GM12878 (cell line): ENCODE measurements at regions not wholly inside any gene's neighbourhood (a gene's known extent, or its start where the extent isn't known, plus 50 kb on each side); places are given as distances from the start of the nearest gene placed in this dataset.

ENCODE experiments used
- ATAC-seq: fragments of 200-7000 bp; cut with Tn5 transposase; 3 replicates; pipeline ENCODE4 v1.9.1; 2020; ENCODE audit warnings: mild to moderate bottlenecking, moderate library complexity
- BruUV-seq: library from RNA; stranded (reverse); fragments of 400-500 nt; replicated peaks from 2 replicates; lab custom pipeline; 2021; lab: Mats Ljungman, UMichigan
- CTCF ChIA-PET: fragments of 300-600 bp; sonication (Branson Sonifier 250); formaldehyde crosslinking; extraction: SDS; loops from one replicate; lab custom pipeline; 2021; ENCODE audit warnings: inconsistent platforms; lab: Yijun Ruan, JAX
- POLR2A ChIA-PET: fragments of 350-600 bp; formaldehyde crosslinking; extraction: SDS; loops from one replicate; lab custom pipeline; 2021; ENCODE audit warnings: inconsistent platforms; lab: Charles Lee
- RAD21 ChIA-PET: fragments of 300-600 bp; sonication (Branson Sonifier 250); formaldehyde crosslinking; loops from one replicate; lab custom pipeline; 2023; ENCODE audit warnings: antibody characterized with exemption; ENCODE audit not compliant: unreplicated experiment; lab: Charles Lee
- SMC1A ChIA-PET: fragments of 300-600 bp; sonication (Branson Sonifier 250); formaldehyde crosslinking; loops from one replicate; lab custom pipeline; 2023; ENCODE audit not compliant: unreplicated experiment, uncharacterized antibody; lab: Charles Lee
- DNase-seq: peaks from one replicate; pipeline ENCODE4 v3.0.0-alpha.2; 2011; ENCODE audit warnings: low read depth, low spot score
- FAIRE-seq: peaks from 3 replicates; lab custom pipeline; 2011; peaks lifted over from hg19 to GRCh38; lab: Jason Lieb, UNC
- H2AFZ ChIP-seq: 2 replicates; pipeline ENCODE4 v1.6.0; 2011; ENCODE audit warnings: low read depth, low read length, control low read depth; ENCODE audit not compliant: control insufficient read depth
- H3K27ac ChIP-seq: 2 replicates; pipeline ENCODE4 v1.5.1; 2011; ENCODE audit warnings: control low read depth; ENCODE audit not compliant: control insufficient read depth, insufficient read depth
- H3K27me3 ChIP-seq, 2 experiments: replicated peaks in 1 of 2; 2 replicates each; pipeline versions ENCODE4 v1.6.0 to v1.6.1; 2011; ENCODE audit warnings: low read length in 1 of 2; ENCODE audit not compliant: control insufficient read depth in 2 of 2, insufficient read depth in 2 of 2
- H3K36me3 ChIP-seq, 2 experiments: 2 replicates each; pipeline ENCODE4 v1.5.1; 2011; ENCODE audit warnings: low read length in 1 of 2; ENCODE audit not compliant: control insufficient read depth in 2 of 2, insufficient read depth in 2 of 2
- H3K4me1 ChIP-seq: 2 replicates; pipeline ENCODE4 v1.6.1; 2011; ENCODE audit warnings: mild to moderate bottlenecking, low read length, moderate library complexity, mixed read lengths; ENCODE audit not compliant: control insufficient read depth, insufficient read depth
- H3K4me2 ChIP-seq: 2 replicates; pipeline ENCODE4 v1.6.0; 2011; ENCODE audit warnings: control low read depth; ENCODE audit not compliant: control insufficient read depth, insufficient read depth
- H3K4me3 ChIP-seq: fragments of 200-600 bp; sonication (generic); 2 replicates; pipeline ENCODE4 v1.5.1; 2016
- H3K79me2 ChIP-seq: 2 replicates; pipeline ENCODE4 v1.6.0; 2011; ENCODE audit warnings: low read length; ENCODE audit not compliant: control insufficient read depth, insufficient read depth
- H3K9ac ChIP-seq: 2 replicates; pipeline ENCODE4 v1.8.0; 2011; ENCODE audit warnings: low read length, control low read depth, mixed read lengths; ENCODE audit not compliant: control insufficient read depth, insufficient read depth
- H3K9me3 ChIP-seq: replicated peaks from 3 replicates; pipeline ENCODE4 v1.5.1; 2011; ENCODE audit warnings: mild to moderate bottlenecking, low read length; ENCODE audit not compliant: control insufficient read depth, insufficient read depth
- H4K20me1 ChIP-seq: 2 replicates; pipeline ENCODE4 v1.6.0; 2011; ENCODE audit not compliant: control insufficient read depth, insufficient read depth
- ATF7 ChIP-seq: fragments of 450-650 bp; IDR thresholded peaks from 2 replicates; pipeline ENCODE4 v1.6.1; 2016; ENCODE audit warnings: low read depth, mild to moderate bottlenecking
- DPF2 ChIP-seq: fragments of 450-650 bp; IDR thresholded peaks from 2 replicates; pipeline ENCODE4 v1.6.1; 2017; ENCODE audit warnings: mild to moderate bottlenecking
- EGR1 ChIP-seq, 2 experiments: IDR thresholded peaks; 1 replicate in 1 of 2; 2 replicates in 1 of 2; pipeline ENCODE4 v1.6.1; 2011 to 2012; ENCODE audit warnings: low read depth in 2 of 2, low read length in 2 of 2, borderline replicate concordance in 1 of 2, mild to moderate bottlenecking in 1 of 2, moderate library complexity in 1 of 2
- EP300 ChIP-seq, 2 experiments: fragments of 150-350 bp in 1 of 2; IDR thresholded peaks; 2 replicates each; pipeline ENCODE4 v1.6.1; 2011 to 2012; ENCODE audit warnings: low read depth in 2 of 2, low read length in 2 of 2, borderline replicate concordance in 1 of 2, improper control_type of control experiment in 1 of 2, inconsistent platforms in 1 of 2; ENCODE audit not compliant: control insufficient read depth in 1 of 2
- LARP7 ChIP-seq: fragments of 450-650 bp; IDR thresholded peaks from 2 replicates; pipeline ENCODE4 v1.6.1; 2017; ENCODE audit warnings: mild to moderate bottlenecking
- MEF2B ChIP-seq: fragments of 450-650 bp; IDR thresholded peaks from 2 replicates; pipeline ENCODE4 v1.6.1; 2018; ENCODE audit warnings: mild to moderate bottlenecking, moderate library complexity; ENCODE audit not compliant: partially characterized antibody, poor library complexity, severe bottlenecking
- NFYA ChIP-seq: IDR thresholded peaks from 2 replicates; pipeline ENCODE4 v1.6.1; 2011; ENCODE audit warnings: low read depth, mild to moderate bottlenecking, low read length, improper control_type of control experiment, borderline replicate concordance
- NR2C2 ChIP-seq: IDR thresholded peaks from 2 replicates; pipeline ENCODE4 v1.6.1; 2011; ENCODE audit warnings: borderline replicate concordance, low read depth; ENCODE audit not compliant: control insufficient read depth, insufficient read length
- RB1 ChIP-seq: fragments of 450-650 bp; formaldehyde crosslinking; IDR thresholded peaks from 2 replicates; pipeline ENCODE4 v1.6.1; 2017; ENCODE audit warnings: mild to moderate bottlenecking, borderline replicate concordance
- RUNX3 ChIP-seq: IDR thresholded peaks from 2 replicates; pipeline ENCODE4 v1.6.1; 2012; ENCODE audit warnings: low read length, inconsistent platforms
- SIN3A ChIP-seq: IDR thresholded peaks from 2 replicates; pipeline ENCODE4 v1.6.1; 2012; ENCODE audit warnings: low read depth, low read length, improper control_type of control experiment
- SMARCA5 ChIP-seq: fragments of 450-650 bp; IDR thresholded peaks from 2 replicates; pipeline ENCODE4 v1.6.1; 2017; ENCODE audit warnings: mild to moderate bottlenecking
- SP1 ChIP-seq: IDR thresholded peaks from one replicate; pipeline ENCODE4 v1.6.1; 2011; ENCODE audit warnings: low read depth, low read length
- SUZ12 ChIP-seq: fragments of 200-600 bp; sonication (generic); IDR thresholded peaks from one replicate; pipeline ENCODE4 v1.6.1; 2018; ENCODE audit warnings: antibody characterized with exemption, mild to moderate bottlenecking; ENCODE audit not compliant: unreplicated experiment
- ZNF622 ChIP-seq: fragments of 450-650 bp; IDR thresholded peaks from 2 replicates; pipeline ENCODE4 v1.6.1; 2017; ENCODE audit warnings: mild to moderate bottlenecking, inconsistent platforms
- ZSCAN29 ChIP-seq: fragments of 450-650 bp; IDR thresholded peaks from 2 replicates; pipeline ENCODE4 v1.6.1; 2017; ENCODE audit warnings: mild to moderate bottlenecking, moderate library complexity
- WGBS: methylation state at CpG from one replicate; pipeline ENCODE4 v1.1.6; 2016; ENCODE audit warnings: low lambda C conversion rate; ENCODE audit not compliant: insufficient replicate concordance, insufficient coverage; ENCODE audit errors: missing lambda C conversion rate; 5-methylcytosine and 5-hydroxymethylcytosine counted together
- in situ Hi-C: fragments of 300-500 bp; cut with MboI; formaldehyde crosslinking; loops from 9 replicates; pipeline ENCODE4 v1.14.3; 2018; ENCODE audit warnings: mixed read lengths
- intact Hi-C: fragments of 100-400 bp; cut with micrococcal nuclease; formaldehyde crosslinking; loops from one replicate; pipeline ENCODE4 v1.14.2; 2022; ENCODE audit not compliant: unreplicated experiment
- TF ChIP-seq, protein P1 (sequence below): fragments of 450-650 bp; IDR thresholded peaks from 2 replicates; pipeline ENCODE4 v1.6.1; 2017; ENCODE audit warnings: mild to moderate bottlenecking
- TF ChIP-seq, protein P2 (sequence below): fragments of 450-650 bp; IDR thresholded peaks from 2 replicates; pipeline ENCODE4 v1.6.1; 2017; ENCODE audit warnings: antibody characterized with exemption, mild to moderate bottlenecking, moderate library complexity
- TF ChIP-seq, protein P3 (sequence below): fragments of 450-650 bp; IDR thresholded peaks from 2 replicates; pipeline ENCODE4 v1.6.1; 2017; ENCODE audit warnings: borderline replicate concordance

- ChIA-PET RAD21 (no interaction called here), CTCF (interaction anchor here (1.2 kb wide), 1 partner anchor 13 kb away, joined by 3 read pairs; no protein-coding TSS in a partner anchor), SMC1A (no interaction called here), POLR2A (no interaction called here)
- no peak for ATAC-seq
- H3K79me2 ChIP-seq: no peaks in the 10 kb centered on the region
- no TSS peak for BruUV-seq
- no peaks in the 10 kb centered on the region; the same call in 2 of the 3 replicates for H3K9me3 ChIP-seq
- DNase-seq: no peak
- in situ Hi-C loops: no loop called here
- no peak overlapping the region for H3K4me3 ChIP-seq
- TF ChIP-seq SMARCA5 (no peak), SUZ12 (no peak), LARP7 (no peak), RB1 (no peak), NR2C2 (no peak), DPF2 (no peak), EGR1 (IDR thresholded peaks at IDR 0.05; ENCODE audit: borderline replicate concordance in 1 of 2, low read depth in 2 of 2, low read length in 2 of 2) (no peak), MEF2B (no peak), RUNX3 (no peak), SP1 (no peak), ATF7 (no peak), ZSCAN29 (no peak), EP300 (IDR thresholded peaks at IDR 0.05; ENCODE audit: borderline replicate concordance in 1 of 2, control insufficient read depth in 1 of 2, low read depth in 2 of 2, low read length in 2 of 2) (no peak), ZNF622 (no peak), NFYA (no peak), SIN3A (no peak)
- TF ChIP-seq, protein P1, sequence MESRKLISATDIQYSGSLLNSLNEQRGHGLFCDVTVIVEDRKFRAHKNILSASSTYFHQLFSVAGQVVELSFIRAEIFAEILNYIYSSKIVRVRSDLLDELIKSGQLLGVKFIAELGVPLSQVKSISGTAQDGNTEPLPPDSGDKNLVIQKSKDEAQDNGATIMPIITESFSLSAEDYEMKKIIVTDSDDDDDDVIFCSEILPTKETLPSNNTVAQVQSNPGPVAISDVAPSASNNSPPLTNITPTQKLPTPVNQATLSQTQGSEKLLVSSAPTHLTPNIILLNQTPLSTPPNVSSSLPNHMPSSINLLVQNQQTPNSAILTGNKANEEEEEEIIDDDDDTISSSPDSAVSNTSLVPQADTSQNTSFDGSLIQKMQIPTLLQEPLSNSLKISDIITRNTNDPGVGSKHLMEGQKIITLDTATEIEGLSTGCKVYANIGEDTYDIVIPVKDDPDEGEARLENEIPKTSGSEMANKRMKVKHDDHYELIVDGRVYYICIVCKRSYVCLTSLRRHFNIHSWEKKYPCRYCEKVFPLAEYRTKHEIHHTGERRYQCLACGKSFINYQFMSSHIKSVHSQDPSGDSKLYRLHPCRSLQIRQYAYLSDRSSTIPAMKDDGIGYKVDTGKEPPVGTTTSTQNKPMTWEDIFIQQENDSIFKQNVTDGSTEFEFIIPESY: no peak
- TF ChIP-seq, protein P2, sequence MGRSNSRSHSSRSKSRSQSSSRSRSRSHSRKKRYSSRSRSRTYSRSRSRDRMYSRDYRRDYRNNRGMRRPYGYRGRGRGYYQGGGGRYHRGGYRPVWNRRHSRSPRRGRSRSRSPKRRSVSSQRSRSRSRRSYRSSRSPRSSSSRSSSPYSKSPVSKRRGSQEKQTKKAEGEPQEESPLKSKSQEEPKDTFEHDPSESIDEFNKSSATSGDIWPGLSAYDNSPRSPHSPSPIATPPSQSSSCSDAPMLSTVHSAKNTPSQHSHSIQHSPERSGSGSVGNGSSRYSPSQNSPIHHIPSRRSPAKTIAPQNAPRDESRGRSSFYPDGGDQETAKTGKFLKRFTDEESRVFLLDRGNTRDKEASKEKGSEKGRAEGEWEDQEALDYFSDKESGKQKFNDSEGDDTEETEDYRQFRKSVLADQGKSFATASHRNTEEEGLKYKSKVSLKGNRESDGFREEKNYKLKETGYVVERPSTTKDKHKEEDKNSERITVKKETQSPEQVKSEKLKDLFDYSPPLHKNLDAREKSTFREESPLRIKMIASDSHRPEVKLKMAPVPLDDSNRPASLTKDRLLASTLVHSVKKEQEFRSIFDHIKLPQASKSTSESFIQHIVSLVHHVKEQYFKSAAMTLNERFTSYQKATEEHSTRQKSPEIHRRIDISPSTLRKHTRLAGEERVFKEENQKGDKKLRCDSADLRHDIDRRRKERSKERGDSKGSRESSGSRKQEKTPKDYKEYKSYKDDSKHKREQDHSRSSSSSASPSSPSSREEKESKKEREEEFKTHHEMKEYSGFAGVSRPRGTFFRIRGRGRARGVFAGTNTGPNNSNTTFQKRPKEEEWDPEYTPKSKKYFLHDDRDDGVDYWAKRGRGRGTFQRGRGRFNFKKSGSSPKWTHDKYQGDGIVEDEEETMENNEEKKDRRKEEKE: no peak
- TF ChIP-seq, protein P3, sequence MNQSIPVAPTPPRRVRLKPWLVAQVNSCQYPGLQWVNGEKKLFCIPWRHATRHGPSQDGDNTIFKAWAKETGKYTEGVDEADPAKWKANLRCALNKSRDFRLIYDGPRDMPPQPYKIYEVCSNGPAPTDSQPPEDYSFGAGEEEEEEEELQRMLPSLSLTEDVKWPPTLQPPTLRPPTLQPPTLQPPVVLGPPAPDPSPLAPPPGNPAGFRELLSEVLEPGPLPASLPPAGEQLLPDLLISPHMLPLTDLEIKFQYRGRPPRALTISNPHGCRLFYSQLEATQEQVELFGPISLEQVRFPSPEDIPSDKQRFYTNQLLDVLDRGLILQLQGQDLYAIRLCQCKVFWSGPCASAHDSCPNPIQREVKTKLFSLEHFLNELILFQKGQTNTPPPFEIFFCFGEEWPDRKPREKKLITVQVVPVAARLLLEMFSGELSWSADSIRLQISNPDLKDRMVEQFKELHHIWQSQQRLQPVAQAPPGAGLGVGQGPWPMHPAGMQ: no peak
- no peaks in the 10 kb centered on the region for H4K20me1 ChIP-seq
- 47% methylated on average over 9 of the region's 9 CpGs for WGBS
- H3K4me2 ChIP-seq: no peak overlapping the region
- no peak overlapping the region for H2AFZ ChIP-seq
- FAIRE-seq: no peak
- intact Hi-C loops: no loop called here
- H3K27ac ChIP-seq: no peak overlapping the region
- no peaks in the 10 kb centered on the region for H3K36me3 ChIP-seq
- H3K4me1 ChIP-seq: no peaks in the 10 kb centered on the region
- H3K9ac ChIP-seq: no peak overlapping the region
- H3K27me3 ChIP-seq: no peaks in the 10 kb centered on the region; a peak in 1 of 4 replicates
Observed at GRCh38 chr16:17590711-17591654, 120.2 kb upstream of the XYLT1 start.
